Nucleus accumbens (tissue), 56 donors: ENCODE measurements at regions not wholly inside any gene's neighbourhood (a gene's known extent, or its start where the extent isn't known, plus 50 kb on each side); places are given as distances from the start of the nearest gene placed in this dataset.
A peak's percentile ranks its signal among the peaks of the same experiment; 100 is the strongest.
"Not testable (repeated sequence)": the region's sequence is repeated elsewhere in the genome, so short reads cannot be mapped to it uniquely, and the experiment has no call there.

Experiments used
- DNase-seq, 56 donors: peaks; one replicate each; lab custom pipeline; 2025; lab: John Stamatoyannopoulos, UW

- DNase-seq, result no peak
These were observed 71.4 kb upstream of the CCND1 start for GRCh38 chr11:69569306-69570200.

- DNase-seq, result no peak
These were observed 68.6 kb upstream of the CCND1 start for GRCh38 chr11:69572233-69572860.

- no peak for DNase-seq
These were observed 68.1 kb upstream of the CCND1 start for GRCh38 chr11:69572861-69573260.

- DNase-seq, result no peak
These were observed 67.0 kb upstream of the CCND1 start for GRCh38 chr11:69573761-69574607.

GRCh38 chr11:69574608-69575255 lies 66.2 kb upstream of the CCND1 start:
- DNase-seq, result no peak

GRCh38 chr11:69575296-69576068 lies 65.5 kb upstream of the CCND1 start:
- no peak for DNase-seq

GRCh38 chr11:69576069-69576782 lies 64.7 kb upstream of the CCND1 start:
- peak in 9 of 56 donors; percentile 2 to 30 (median 12) for DNase-seq

GRCh38 chr11:69578167-69578566 lies 62.8 kb upstream of the CCND1 start:
- DNase-seq, result no peak

GRCh38 chr11:69580529-69580928 lies 60.4 kb upstream of the CCND1 start:
- no peak for DNase-seq

GRCh38 chr11:69582756-69583467 lies 58.0 kb upstream of the CCND1 start:
- DNase-seq, result no peak

- no peak for DNase-seq
These were observed 56.8 kb upstream of the CCND1 start for GRCh38 chr11:69584160-69584559.

GRCh38 chr11:69585385-69585784 lies 55.6 kb upstream of the CCND1 start:
- DNase-seq, result no peak

GRCh38 chr11:69587454-69588090 lies 53.4 kb upstream of the CCND1 start:
- no peak for DNase-seq

GRCh38 chr11:69588270-69588669 lies 52.7 kb upstream of the CCND1 start:
- DNase-seq, result no peak

GRCh38 chr11:69590088-69590487 lies 50.9 kb upstream of the CCND1 start:
- DNase-seq, result not testable (repeated sequence)
